ENCODE measurements at regions not wholly inside any gene's neighbourhood (a gene's known extent, or its start where the extent isn't known, plus 50 kb on each side); places are given as distances from the start of the nearest gene placed in this dataset.
"Not testable (repeated sequence)": the region's sequence is repeated elsewhere in the genome, so short reads cannot be mapped to it uniquely, and the experiment has no call there.

DNA sequence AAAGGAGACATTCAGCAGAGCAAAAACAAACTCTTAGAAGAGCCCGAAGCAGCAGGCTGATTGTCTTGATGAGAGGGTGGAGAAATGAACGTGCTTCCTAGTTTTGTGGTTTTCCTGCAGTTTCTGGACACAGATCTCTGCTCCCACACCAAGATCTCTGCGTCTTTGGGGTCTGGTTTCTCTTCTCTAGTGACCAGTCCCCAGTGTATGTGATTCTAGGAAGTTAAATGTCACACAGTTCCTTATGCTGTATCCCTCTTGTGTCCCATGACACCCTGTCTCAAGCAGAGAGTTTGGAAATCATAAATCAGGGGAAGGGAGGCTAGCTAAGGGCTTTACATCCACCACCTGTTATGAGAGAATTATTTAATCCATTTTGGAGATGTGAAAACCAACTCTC is 55.4 kb upstream of the KLF14 start:
- no peaks in the 10 kb centered on the region for H3K4me1 ChIP-seq (ENCODE audit: control insufficient read depth, insufficient read depth, low read length)
- DNase-seq (ENCODE audit: low read depth in 4 of 6, low spot score in 6 of 6) = no peak
- H3K9me3 ChIP-seq (ENCODE audit: control insufficient read depth, insufficient read depth, low read length) = no peaks in the 10 kb centered on the region
- H3K27ac ChIP-seq (ENCODE audit: low read depth, low read length) = no peak overlapping the region
- WGBS (ENCODE audit: insufficient coverage) = 80% methylated on average over 1 of the region's 3 CpGs
- no peaks in the 10 kb centered on the region for H3K27me3 ChIP-seq (ENCODE audit: control insufficient read depth, insufficient read depth, low read length)
- no peaks in the 10 kb centered on the region for H3K36me3 ChIP-seq (ENCODE audit: control insufficient read depth, insufficient read depth, low read length)
- H3K4me3 ChIP-seq (ENCODE audit: low read depth, low read length) = no peak overlapping the region

DNA sequence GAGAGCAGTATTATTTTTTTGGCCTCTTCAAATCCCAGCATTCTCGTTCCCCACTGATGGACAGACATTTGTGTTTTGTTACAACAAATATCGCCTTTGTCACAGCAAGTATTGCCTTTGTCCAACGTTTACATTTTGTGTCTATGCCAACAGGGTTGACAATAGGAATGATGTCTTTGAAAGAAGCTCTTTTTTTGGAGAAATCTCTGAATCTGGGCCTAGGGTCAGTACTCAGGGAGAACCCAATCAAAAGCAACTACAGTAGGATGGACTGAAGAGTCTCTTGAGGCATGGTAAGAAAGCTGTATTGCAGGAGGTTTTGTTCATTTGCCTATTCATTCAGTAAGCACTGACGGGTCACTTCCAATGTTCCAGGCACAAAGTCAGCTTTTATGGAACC is 57.7 kb upstream of the KLF14 start:
- WGBS (ENCODE audit: insufficient coverage) = 80% methylated on average over 2 of the region's 4 CpGs
- no peaks in the 10 kb centered on the region for H3K9me3 ChIP-seq (ENCODE audit: control insufficient read depth, insufficient read depth, low read length)
- DNase-seq (ENCODE audit: low read depth in 4 of 6, low spot score in 6 of 6) = no peak
- no peaks in the 10 kb centered on the region for H3K27me3 ChIP-seq (ENCODE audit: control insufficient read depth, insufficient read depth, low read length)
- H3K36me3 ChIP-seq (ENCODE audit: control insufficient read depth, insufficient read depth, low read length) = no peaks in the 10 kb centered on the region
- no peaks in the 10 kb centered on the region for H3K4me1 ChIP-seq (ENCODE audit: control insufficient read depth, insufficient read depth, low read length)
- no peak overlapping the region for H3K27ac ChIP-seq (ENCODE audit: low read depth, low read length)
- no peak overlapping the region for H3K4me3 ChIP-seq (ENCODE audit: low read depth, low read length)

DNA sequence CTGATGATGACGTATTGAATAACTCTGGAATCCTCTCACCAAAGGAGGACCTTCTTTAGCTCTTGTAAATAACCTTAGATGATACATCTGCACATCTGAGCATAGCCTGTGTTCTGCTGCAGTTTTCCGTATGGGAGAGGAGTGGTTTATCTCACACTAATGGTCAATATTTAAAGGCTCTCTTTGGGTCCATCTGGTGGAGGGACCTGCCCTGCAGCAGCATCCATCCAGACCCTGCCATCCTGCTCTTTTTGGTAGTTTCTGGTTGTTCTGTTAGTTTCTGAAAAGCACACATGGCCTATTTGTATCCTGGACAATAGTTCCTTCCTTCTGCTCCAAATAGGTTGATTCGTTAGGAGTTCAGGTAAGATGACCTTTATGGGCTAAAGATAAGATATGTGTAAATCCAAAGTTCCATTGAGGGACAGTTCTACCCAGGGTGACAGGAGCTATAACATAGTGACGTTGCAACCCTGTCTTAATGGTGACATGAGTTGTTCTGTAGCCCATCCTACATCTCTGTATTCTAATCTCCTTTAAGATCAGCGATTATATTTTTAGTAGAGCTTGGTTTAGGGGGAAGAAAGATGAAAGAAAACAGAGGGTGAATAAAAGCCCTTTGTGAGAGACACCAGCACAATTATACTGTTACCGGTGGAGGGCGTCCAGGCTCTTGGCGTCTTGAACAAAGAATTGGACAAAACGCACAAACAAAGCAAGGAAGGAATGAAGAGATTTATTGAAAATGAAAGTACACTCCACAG is 60.0 kb upstream of the KLF14 start:
- no peaks in the 10 kb centered on the region for H3K9me3 ChIP-seq (ENCODE audit: control insufficient read depth, insufficient read depth, low read length)
- no peak overlapping the region for H3K4me3 ChIP-seq (ENCODE audit: low read depth, low read length)
- DNase-seq (ENCODE audit: low read depth in 4 of 6, low spot score in 6 of 6) = no peak
- H3K27me3 ChIP-seq (ENCODE audit: control insufficient read depth, insufficient read depth, low read length) = no peaks in the 10 kb centered on the region
- no peaks in the 10 kb centered on the region for H3K4me1 ChIP-seq (ENCODE audit: control insufficient read depth, insufficient read depth, low read length)
- H3K27ac ChIP-seq (ENCODE audit: low read depth, low read length) = no peak overlapping the region
- 60% methylated on average over 2 of the region's 9 CpGs for WGBS (ENCODE audit: insufficient coverage)
- no peaks in the 10 kb centered on the region for H3K36me3 ChIP-seq (ENCODE audit: control insufficient read depth, insufficient read depth, low read length)

DNA sequence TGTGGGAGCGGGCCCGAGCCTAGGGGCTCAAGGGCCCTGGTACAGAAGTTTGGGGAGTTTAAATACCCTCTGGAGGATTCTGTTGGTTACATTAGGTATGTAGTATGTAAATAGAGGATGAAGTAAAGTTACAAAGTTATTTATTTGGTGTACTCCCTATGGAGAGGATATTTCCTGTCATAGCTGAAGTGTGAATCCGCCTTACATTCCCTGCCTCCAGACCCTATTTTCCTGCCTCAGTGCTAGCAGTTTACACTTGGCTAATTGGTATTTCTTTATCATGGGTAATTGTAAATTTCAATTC is 60.6 kb upstream of the KLF14 start:
- no peak overlapping the region for H3K27ac ChIP-seq (ENCODE audit: low read depth, low read length)
- WGBS (ENCODE audit: insufficient coverage) = 45% methylated on average over 2 of the region's 3 CpGs
- H3K4me3 ChIP-seq (ENCODE audit: low read depth, low read length) = no peak overlapping the region

DNA sequence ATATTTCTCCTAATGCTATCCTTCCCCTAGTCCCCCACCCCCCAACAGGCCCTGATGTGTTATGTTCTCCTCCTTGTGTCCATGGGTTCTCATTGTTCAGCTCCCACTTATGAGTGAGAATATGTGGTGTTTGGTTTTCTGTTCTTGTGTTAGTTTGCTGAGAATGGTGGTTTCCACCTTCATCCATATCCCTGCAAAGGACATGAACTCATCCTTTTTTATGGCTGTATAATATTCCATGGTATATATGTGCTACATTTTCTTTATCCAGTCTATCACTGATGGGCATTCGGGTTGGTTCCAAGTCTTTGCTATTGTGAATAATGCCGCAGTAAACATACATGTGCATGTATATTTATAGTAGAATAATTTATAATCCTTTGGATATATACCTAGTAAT is 62.4 kb upstream of the KLF14 start:
- not testable (repeated sequence) for H3K4me1 ChIP-seq (ENCODE audit: control insufficient read depth, insufficient read depth, low read length); DNase-seq (ENCODE audit: low read depth in 4 of 6, low spot score in 6 of 6); H3K36me3 ChIP-seq (ENCODE audit: control insufficient read depth, insufficient read depth, low read length); H3K27ac ChIP-seq (ENCODE audit: low read depth, low read length); H3K4me3 ChIP-seq (ENCODE audit: low read depth, low read length); H3K27me3 ChIP-seq (ENCODE audit: control insufficient read depth, insufficient read depth, low read length); H3K9me3 ChIP-seq (ENCODE audit: control insufficient read depth, insufficient read depth, low read length)
- WGBS (ENCODE audit: insufficient coverage) = no CpG with 5 or more reads among the region's 2 CpGs

More for the DNA sequence above, 60.6 kb upstream of the KLF14 start:
- DNase-seq (ENCODE audit: low read depth in 4 of 6, low spot score in 6 of 6) = no peak
- no peaks in the 10 kb centered on the region for H3K36me3 ChIP-seq (ENCODE audit: control insufficient read depth, insufficient read depth, low read length)
- no peaks in the 10 kb centered on the region for H3K9me3 ChIP-seq (ENCODE audit: control insufficient read depth, insufficient read depth, low read length)
- no peaks in the 10 kb centered on the region for H3K4me1 ChIP-seq (ENCODE audit: control insufficient read depth, insufficient read depth, low read length)
- no peaks in the 10 kb centered on the region for H3K27me3 ChIP-seq (ENCODE audit: control insufficient read depth, insufficient read depth, low read length)

- Histone ChIP-seq H3K27me3 (ENCODE audit: control insufficient read depth, insufficient read depth, low read length) (no peaks in the 10 kb centered on the region), H3K36me3 (ENCODE audit: control insufficient read depth, insufficient read depth, low read length) (no peaks in the 10 kb centered on the region), H3K9me3 (ENCODE audit: control insufficient read depth, insufficient read depth, low read length) (no peaks in the 10 kb centered on the region), H3K4me3 (ENCODE audit: low read depth, low read length) (no peak overlapping the region), H3K4me1 (ENCODE audit: control insufficient read depth, insufficient read depth, low read length) (no peaks in the 10 kb centered on the region), H3K27ac (ENCODE audit: low read depth, low read length) (no peak overlapping the region)
- 80% methylated on average over 2 of the region's 3 CpGs for WGBS (ENCODE audit: insufficient coverage)
- no peak for DNase-seq (ENCODE audit: low read depth in 4 of 6, low spot score in 6 of 6)
Observed at GRCh38 chr7:130803127-130803526, 69.1 kb upstream of the KLF14 start.

- H3K4me3 ChIP-seq (ENCODE audit: low read depth, low read length) = no peak overlapping the region
- DNase-seq (ENCODE audit: low read depth in 4 of 6, low spot score in 6 of 6) = no peak
- H3K9me3 ChIP-seq (ENCODE audit: control insufficient read depth, insufficient read depth, low read length) = no peaks in the 10 kb centered on the region
- no peaks in the 10 kb centered on the region for H3K27me3 ChIP-seq (ENCODE audit: control insufficient read depth, insufficient read depth, low read length)
- no peaks in the 10 kb centered on the region for H3K4me1 ChIP-seq (ENCODE audit: control insufficient read depth, insufficient read depth, low read length)
- H3K36me3 ChIP-seq (ENCODE audit: control insufficient read depth, insufficient read depth, low read length) = no peaks in the 10 kb centered on the region
- peak overlapping the region; percentile 1 for H3K27ac ChIP-seq (ENCODE audit: low read depth, low read length)
- whole genome bisulfite sequencing (ENCODE audit: insufficient coverage) = 27% methylated on average over 3 of the region's 3 CpGs
Observed at GRCh38 chr7:130804220-130804619, 70.2 kb upstream of the KLF14 start.

DNA sequence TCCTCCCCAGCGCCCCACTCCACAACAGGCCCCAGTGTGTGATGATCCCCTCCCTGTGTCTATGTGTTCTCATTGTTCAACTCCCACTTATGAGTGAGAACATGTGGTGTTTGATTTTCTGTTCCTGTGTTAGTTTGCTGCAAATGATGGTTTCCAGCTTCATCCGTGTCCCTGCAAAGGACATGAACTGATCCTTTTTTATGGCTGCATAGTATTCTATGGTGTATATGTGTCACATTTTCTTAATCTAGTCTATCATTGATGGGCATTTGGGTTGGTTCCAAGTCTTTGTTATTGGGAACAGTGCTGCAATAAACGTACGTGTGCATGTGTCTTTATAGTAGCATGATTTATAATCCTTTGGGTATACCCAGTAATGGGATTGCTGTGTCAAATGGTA is 78.8 kb upstream of the KLF14 start:
- H3K4me1 ChIP-seq (ENCODE audit: control insufficient read depth, insufficient read depth, low read length); DNase-seq (ENCODE audit: low read depth in 4 of 6, low spot score in 6 of 6); H3K27me3 ChIP-seq (ENCODE audit: control insufficient read depth, insufficient read depth, low read length); H3K36me3 ChIP-seq (ENCODE audit: control insufficient read depth, insufficient read depth, low read length); H3K4me3 ChIP-seq (ENCODE audit: low read depth, low read length); H3K27ac ChIP-seq (ENCODE audit: low read depth, low read length); H3K9me3 ChIP-seq (ENCODE audit: control insufficient read depth, insufficient read depth, low read length): not testable (repeated sequence)
- WGBS (ENCODE audit: insufficient coverage) = 82% methylated on average over 3 of the region's 4 CpGs

DNA sequence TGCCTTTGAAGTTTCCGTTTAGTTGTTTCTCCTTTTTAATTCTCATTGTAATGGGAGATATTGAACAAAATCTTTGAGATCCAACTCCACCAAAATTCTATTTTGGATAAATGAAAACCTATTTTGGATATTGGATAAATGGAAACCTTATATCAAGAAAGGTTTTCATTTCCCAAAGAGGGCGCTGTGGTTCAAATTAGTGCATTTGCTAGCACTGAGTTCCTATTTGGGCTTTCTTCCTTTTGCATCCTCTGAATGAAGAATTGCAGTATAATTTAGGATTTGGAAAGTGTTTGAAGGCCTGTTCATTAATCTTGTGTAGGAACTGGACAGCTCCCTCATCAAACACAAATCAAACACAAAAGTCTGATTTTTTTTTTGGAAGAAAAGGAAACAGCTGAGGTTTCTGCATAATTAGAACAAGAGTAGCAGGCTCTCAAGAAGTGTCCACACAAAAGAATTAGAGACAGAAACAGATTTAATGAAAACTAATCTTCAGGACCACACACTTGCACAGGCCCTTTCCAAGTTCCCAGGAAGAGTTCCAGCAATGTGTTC is 80.8 kb upstream of the KLF14 start:
- H3K27me3 ChIP-seq (ENCODE audit: control insufficient read depth, insufficient read depth, low read length) = no peaks in the 10 kb centered on the region
- no peaks in the 10 kb centered on the region for H3K9me3 ChIP-seq (ENCODE audit: control insufficient read depth, insufficient read depth, low read length)
- no peaks in the 10 kb centered on the region for H3K36me3 ChIP-seq (ENCODE audit: control insufficient read depth, insufficient read depth, low read length)
- H3K4me1 ChIP-seq (ENCODE audit: control insufficient read depth, insufficient read depth, low read length) = no peaks in the 10 kb centered on the region
- DNase-seq (ENCODE audit: low read depth in 4 of 6, low spot score in 6 of 6) = peak in 1 of 6 donors; percentile 32
- H3K4me3 ChIP-seq (ENCODE audit: low read depth, low read length) = no peak overlapping the region
- H3K27ac ChIP-seq (ENCODE audit: low read depth, low read length) = no peak overlapping the region
- 60% methylated on average over 1 of the region's 2 CpGs for WGBS (ENCODE audit: insufficient coverage)

DNA sequence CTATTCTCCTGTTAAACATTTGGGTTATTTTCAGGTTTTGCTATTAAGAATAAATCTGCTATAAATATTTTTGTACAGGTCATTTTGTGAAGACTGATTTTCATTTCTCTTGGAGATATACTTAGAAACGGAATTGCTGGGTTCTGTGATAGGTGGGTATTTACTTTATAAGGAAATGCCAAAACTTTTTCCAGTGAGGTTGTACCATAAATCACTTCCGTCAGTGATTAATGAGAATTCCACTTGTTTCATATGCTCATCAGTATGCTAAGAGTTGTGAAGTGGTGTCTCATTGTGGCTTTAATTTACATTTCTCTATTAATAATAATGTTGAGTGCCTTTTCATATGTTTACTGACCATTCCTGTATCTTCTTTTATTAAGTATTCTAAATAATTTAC is 84.0 kb upstream of the KLF14 start:
- Histone ChIP-seq H3K27me3 (ENCODE audit: control insufficient read depth, insufficient read depth, low read length) (no peaks in the 10 kb centered on the region), H3K4me3 (ENCODE audit: low read depth, low read length) (no peak overlapping the region), H3K27ac (ENCODE audit: low read depth, low read length) (no peak overlapping the region), H3K9me3 (ENCODE audit: control insufficient read depth, insufficient read depth, low read length) (no peaks in the 10 kb centered on the region), H3K36me3 (ENCODE audit: control insufficient read depth, insufficient read depth, low read length) (no peaks in the 10 kb centered on the region), H3K4me1 (ENCODE audit: control insufficient read depth, insufficient read depth, low read length) (no peaks in the 10 kb centered on the region)
- DNase-seq (ENCODE audit: low read depth in 4 of 6, low spot score in 6 of 6) = no peak
- WGBS (ENCODE audit: insufficient coverage) = no CpG with 5 or more reads among the region's 2 CpGs

Data from spinal cord (tissue), 9 donors.